HepG2 (cell line): ENCODE measurements at regions not wholly inside any gene's neighbourhood (a gene's known extent, or its start where the extent isn't known, plus 50 kb on each side); places are given as distances from the start of the nearest gene placed in this dataset.

Experiments
- ATAC-seq: fragments of 200-7000 bp; cut with Tn5 transposase; 3 replicates; pipeline ENCODE4 v1.9.1; 2020; ENCODE audit warnings: mild to moderate bottlenecking, moderate library complexity
- BruUV-seq: library from RNA; stranded (reverse); fragments of 400-500 nt; replicated peaks from 2 replicates; lab custom pipeline; 2021; lab: Mats Ljungman, UMichigan
- CTCF ChIA-PET: fragments of 300-600 bp; formaldehyde crosslinking; extraction: SDS; loops from one replicate; lab custom pipeline; 2021; ENCODE audit warnings: low total read pairs, inconsistent platforms, low intra/inter-chr PET ratio; lab: Yijun Ruan, JAX
- POLR2A ChIA-PET: fragments of 350-600 bp; sonication (Branson Sonifier 250); formaldehyde crosslinking; loops from one replicate; lab custom pipeline; 2020; ENCODE audit warnings: antibody characterized with exemption, inconsistent platforms; lab: Yijun Ruan, JAX
- DNase-seq: peaks from one replicate; pipeline ENCODE4 v3.0.0-alpha.2; 2015; ENCODE audit warnings: low spot score
- FAIRE-seq: peaks from 3 replicates; lab custom pipeline; 2011; peaks lifted over from hg19 to GRCh38; lab: Jason Lieb, UNC
- H2AFZ ChIP-seq: one replicate; pipeline ENCODE4 v1.6.1; 2011; ENCODE audit warnings: low read length, inconsistent platforms
- H3K27ac ChIP-seq: fragments of 300-600 bp; 3 replicates; pipeline ENCODE4 v1.8.0; 2011; ENCODE audit warnings: mixed run types, mild to moderate bottlenecking, mixed read lengths, low read length, inconsistent platforms; ENCODE audit not compliant: insufficient read depth; ENCODE audit errors: extremely low read length
- H3K27me3 ChIP-seq, 2 experiments: fragments of 200-600 bp in 1 of 2; 2 replicates in 1 of 2; 3 replicates in 1 of 2; pipeline versions ENCODE4 v1.6.0 to v1.8.0; 2011; ENCODE audit warnings: low read length in 2 of 2, mild to moderate bottlenecking in 2 of 2, moderate library complexity in 2 of 2, inconsistent platforms in 1 of 2; ENCODE audit not compliant: insufficient read depth in 2 of 2, control insufficient read depth in 1 of 2
- H3K36me3 ChIP-seq, 2 experiments: fragments of 200-600 bp in 1 of 2; replicated peaks in 1 of 2; 2 replicates in 1 of 2; 3 replicates in 1 of 2; pipeline versions ENCODE4 v1.5.1 to v1.8.0; 2011; ENCODE audit warnings: low read length in 2 of 2, inconsistent platforms in 1 of 2; ENCODE audit not compliant: insufficient read depth in 2 of 2, control insufficient read depth in 1 of 2
- H3K4me1 ChIP-seq: 2 replicates; pipeline ENCODE4 v1.5.1; 2012; ENCODE audit warnings: low read length, inconsistent platforms; ENCODE audit not compliant: insufficient read depth
- H3K4me2 ChIP-seq: 2 replicates; pipeline ENCODE4 v1.6.0; 2011; ENCODE audit warnings: low read depth, low read length, inconsistent platforms
- H3K4me3 ChIP-seq, 3 experiments: fragments of 200-600 bp in 1 of 3; sonication (generic), shearing (Covaris generic) in 1 of 3; replicated peaks in 1 of 3; 2 replicates each; pipeline ENCODE4 v1.5.1; 2011 to 2016; ENCODE audit warnings: low read length in 3 of 3, inconsistent platforms in 2 of 3, low read depth in 2 of 3, mild to moderate bottlenecking in 2 of 3, control low read depth in 1 of 3, mixed read lengths in 1 of 3; ENCODE audit not compliant: insufficient read depth in 1 of 3
- H3K79me2 ChIP-seq: one replicate; pipeline ENCODE4 v1.6.1; 2011; ENCODE audit warnings: low read length, inconsistent platforms; ENCODE audit not compliant: insufficient read depth
- H3K9ac ChIP-seq: 2 replicates; pipeline ENCODE4 v1.6.0; 2011; ENCODE audit warnings: mild to moderate bottlenecking, low read depth, low read length, inconsistent platforms; ENCODE audit not compliant: insufficient read depth
- H3K9me3 ChIP-seq: 2 replicates; pipeline ENCODE4 v1.5.1; 2012; ENCODE audit warnings: mild to moderate bottlenecking, low read length
- H4K20me1 ChIP-seq: 2 replicates; pipeline ENCODE4 v1.6.0; 2011; ENCODE audit warnings: inconsistent platforms, mild to moderate bottlenecking, low read length, moderate library complexity; ENCODE audit not compliant: insufficient read depth
- ATF4 ChIP-seq, 2 experiments: fragments of 450-650 bp in 1 of 2; sonication (generic) in 1 of 2; formaldehyde crosslinking; IDR thresholded peaks; 2 replicates each; pipeline versions ENCODE4 v1.5.0 to v1.8.0; 2020 to 2022; ENCODE audit warnings: mild to moderate bottlenecking in 1 of 2, missing genetic modification reagents in 1 of 2
- CBX5 ChIP-seq: sonication (generic); formaldehyde crosslinking; IDR thresholded peaks from 2 replicates; pipeline ENCODE4 v1.4.0; 2020; ENCODE audit warnings: missing genetic modification reagents, borderline replicate concordance
- E2F2 ChIP-seq: sonication (generic); formaldehyde crosslinking; IDR thresholded peaks from 2 replicates; pipeline ENCODE4 v1.4.0; 2020; ENCODE audit warnings: missing genetic modification reagents, borderline replicate concordance
- HNRNPUL1 ChIP-seq: fragments of 200-400 bp; formaldehyde crosslinking; IDR thresholded peaks from 2 replicates; pipeline ENCODE4 v1.6.1; 2017; ENCODE audit warnings: low read depth, mild to moderate bottlenecking, low read length, moderate library complexity
- IRX3 ChIP-seq: sonication (generic); formaldehyde crosslinking; IDR thresholded peaks from 2 replicates; pipeline ENCODE4 v1.8.1; 2023; ENCODE audit warnings: mild to moderate bottlenecking, low read depth, missing genetic modification reagents, borderline replicate concordance
- MLX ChIP-seq: IDR thresholded peaks from 2 replicates; pipeline ENCODE4 v1.6.1; 2016
- SOX6 ChIP-seq, 2 experiments: fragments of 450-650 bp in 1 of 2; sonication (generic) in 1 of 2; formaldehyde crosslinking in 1 of 2; IDR thresholded peaks; 2 replicates each; pipeline versions ENCODE4 v1.4.0 to v1.6.1; 2017 to 2020; ENCODE audit warnings: antibody characterized with exemption in 1 of 2, mild to moderate bottlenecking in 1 of 2, missing genetic modification reagents in 1 of 2
- ZC3H4 ChIP-seq: sonication (generic); formaldehyde crosslinking; IDR thresholded peaks from 2 replicates; pipeline ENCODE4 v1.4.0; 2020; ENCODE audit warnings: missing genetic modification reagents, borderline replicate concordance
- ZNF230 ChIP-seq: sonication (generic); formaldehyde crosslinking; IDR thresholded peaks from 2 replicates; pipeline ENCODE4 v1.4.0; 2020; ENCODE audit warnings: mild to moderate bottlenecking, missing genetic modification reagents
- ZNF3 ChIP-seq: IDR thresholded peaks from 2 replicates; pipeline ENCODE4 v1.7.0; 2017; ENCODE audit warnings: inconsistent platforms
- ZSCAN21 ChIP-seq: sonication (generic); formaldehyde crosslinking; IDR thresholded peaks from 2 replicates; pipeline ENCODE4 v1.8.0; 2022; ENCODE audit warnings: mild to moderate bottlenecking, missing genetic modification reagents, moderate library complexity, borderline replicate concordance
- ZXDC ChIP-seq: sonication (generic); formaldehyde crosslinking; IDR thresholded peaks from 2 replicates; pipeline ENCODE4 v1.5.0; 2020; ENCODE audit warnings: mild to moderate bottlenecking, missing genetic modification reagents
- WGBS: methylation state at CpG from one replicate; pipeline ENCODE4 v1.1.6; 2017; ENCODE audit warnings: low lambda C conversion rate; 5-methylcytosine and 5-hydroxymethylcytosine counted together
- in situ Hi-C: cut with HindIII; loops from 2 replicates; pipeline ENCODE4 v1.10.0; 2017; ENCODE audit warnings: low pct_unique_long_range_greater_than_20kb; ENCODE audit not compliant: extremely low pct_ligation_motif_present
- intact Hi-C: fragments of 100-400 bp; cut with micrococcal nuclease; formaldehyde crosslinking; loops from one replicate; pipeline ENCODE4 v1.10.0; 2022; ENCODE audit not compliant: unreplicated experiment
- TF ChIP-seq, protein P1 (sequence below): sonication (generic); formaldehyde crosslinking; IDR thresholded peaks from 2 replicates; pipeline ENCODE4 v1.4.0; 2020; ENCODE audit warnings: low read depth, mild to moderate bottlenecking, missing genetic modification reagents
- TF ChIP-seq, protein P2 (sequence below): sonication (generic); formaldehyde crosslinking; IDR thresholded peaks from 2 replicates; pipeline ENCODE4 v1.9.0; 2021; ENCODE audit warnings: missing genetic modification reagents, mild to moderate bottlenecking, borderline replicate concordance

GRCh38 chr6:106823732-106824351 is 150.7 kb downstream of the CD24 start:
- no peak for ATAC-seq
- Histone ChIP-seq H3K9me3 (no peaks in the 10 kb centered on the region), H3K4me2 (no peak overlapping the region), H4K20me1 (no peaks in the 10 kb centered on the region), H3K27ac (no peak overlapping the region), H3K79me2 (no peaks in the 10 kb centered on the region), H3K9ac (no peak overlapping the region), H3K36me3 (no peaks in the 10 kb centered on the region), H3K4me3 (no peak overlapping the region), H2AFZ (no peak overlapping the region), H3K4me1 (no peaks in the 10 kb centered on the region)
- 42% methylated on average over 5 of the region's 10 CpGs for WGBS
- FAIRE-seq = no peak
- DNase-seq = no peak
- CTCF ChIA-PET = no interaction called here
- intact Hi-C loops (no loop called here), in situ Hi-C loops (no loop called here)
- BruUV-seq = no TSS peak
- no peak for TF ChIP-seq ZNF230 (CRISPR knock-in tag)
- TF ChIP-seq ATF4 (CRISPR knock-in tag; IDR thresholded peaks at IDR 0.05) = no peak
- TF ChIP-seq ZXDC (CRISPR knock-in tag) = no peak
- no peak for TF ChIP-seq ZNF3
- TF ChIP-seq MLX (CRISPR knock-in tag) = no peak
- no peak for TF ChIP-seq SOX6 (IDR thresholded peaks at IDR 0.05)
- no peak for TF ChIP-seq SOX6 (CRISPR knock-in tag; IDR thresholded peaks at IDR 0.05)
- no peak for TF ChIP-seq ZC3H4 (CRISPR knock-in tag)
- TF ChIP-seq IRX3 (CRISPR knock-in tag) = no peak
- TF ChIP-seq, protein P1, sequence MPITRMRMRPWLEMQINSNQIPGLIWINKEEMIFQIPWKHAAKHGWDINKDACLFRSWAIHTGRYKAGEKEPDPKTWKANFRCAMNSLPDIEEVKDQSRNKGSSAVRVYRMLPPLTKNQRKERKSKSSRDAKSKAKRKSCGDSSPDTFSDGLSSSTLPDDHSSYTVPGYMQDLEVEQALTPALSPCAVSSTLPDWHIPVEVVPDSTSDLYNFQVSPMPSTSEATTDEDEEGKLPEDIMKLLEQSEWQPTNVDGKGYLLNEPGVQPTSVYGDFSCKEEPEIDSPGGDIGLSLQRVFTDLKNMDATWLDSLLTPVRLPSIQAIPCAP (CRISPR knock-in tag) = no peak
- no peak for TF ChIP-seq E2F2 (CRISPR knock-in tag)
- no peak for TF ChIP-seq HNRNPUL1
- no peak for TF ChIP-seq ZSCAN21
- TF ChIP-seq, protein P2, sequence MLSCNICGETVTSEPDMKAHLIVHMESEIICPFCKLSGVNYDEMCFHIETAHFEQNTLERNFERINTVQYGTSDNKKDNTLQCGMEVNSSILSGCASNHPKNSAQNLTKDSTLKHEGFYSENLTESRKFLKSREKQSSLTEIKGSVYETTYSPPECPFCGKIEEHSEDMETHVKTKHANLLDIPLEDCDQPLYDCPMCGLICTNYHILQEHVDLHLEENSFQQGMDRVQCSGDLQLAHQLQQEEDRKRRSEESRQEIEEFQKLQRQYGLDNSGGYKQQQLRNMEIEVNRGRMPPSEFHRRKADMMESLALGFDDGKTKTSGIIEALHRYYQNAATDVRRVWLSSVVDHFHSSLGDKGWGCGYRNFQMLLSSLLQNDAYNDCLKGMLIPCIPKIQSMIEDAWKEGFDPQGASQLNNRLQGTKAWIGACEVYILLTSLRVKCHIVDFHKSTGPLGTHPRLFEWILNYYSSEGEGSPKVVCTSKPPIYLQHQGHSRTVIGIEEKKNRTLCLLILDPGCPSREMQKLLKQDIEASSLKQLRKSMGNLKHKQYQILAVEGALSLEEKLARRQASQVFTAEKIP (CRISPR knock-in tag) = no peak
- TF ChIP-seq CBX5 (CRISPR knock-in tag) = no peak
- TF ChIP-seq, all 625 proteins: peak for 0
- H3K27me3 ChIP-seq = no peaks in the 10 kb centered on the region; a peak in 1 of 5 replicates
- POLR2A ChIA-PET = no interaction called here
